NB4 (cell line): ENCODE measurements at regions not wholly inside any gene's neighbourhood (a gene's known extent, or its start where the extent isn't known, plus 50 kb on each side); places are given as distances from the start of the nearest gene placed in this dataset.

ENCODE experiments used
- DNase-seq: peaks from one replicate; pipeline ENCODE4 v3.0.0; 2010; ENCODE audit warnings: low read depth
- H3K4me3 ChIP-seq: one replicate; pipeline ENCODE4 v1.5.1; 2011; ENCODE audit warnings: mild to moderate bottlenecking, low read depth, low read length, moderate library complexity
- MYC ChIP-seq: IDR thresholded peaks from 2 replicates; pipeline ENCODE4 v1.6.1; 2011; ENCODE audit warnings: low read depth, low read length
- POLR2A ChIP-seq: IDR thresholded peaks from 2 replicates; pipeline ENCODE4 v1.6.1; 2011; ENCODE audit warnings: mild to moderate bottlenecking; ENCODE audit not compliant: insufficient read length; ENCODE audit errors: extremely low read depth
- TF ChIP-seq, protein P1 (sequence below): IDR thresholded peaks from one replicate; pipeline ENCODE4 v1.5.1; 2012; ENCODE audit warnings: low read depth, low read length
- TF ChIP-seq, protein P2 (sequence below): IDR thresholded peaks from 2 replicates; pipeline ENCODE4 v1.6.1; 2011; ENCODE audit warnings: low read depth, low read length

DNA sequence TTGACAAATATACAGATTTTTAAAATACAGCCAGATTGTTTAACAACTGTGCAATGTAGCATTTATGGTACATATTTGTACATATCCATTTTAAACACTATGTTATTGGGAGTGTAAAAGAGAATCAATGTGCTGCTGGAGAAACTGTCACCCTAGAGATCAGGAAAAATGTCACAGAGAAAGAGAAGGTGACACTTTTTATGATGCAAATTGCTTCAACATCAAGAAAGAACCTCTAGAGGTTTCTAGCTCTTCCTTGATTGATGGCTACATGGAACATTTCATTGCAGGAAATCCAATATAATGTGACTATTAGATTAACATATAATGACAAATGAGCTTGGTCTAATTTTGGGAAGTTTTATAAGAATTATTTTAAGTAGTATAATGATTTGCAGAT lies 1491.2 kb upstream of the PCDH20 start:
- no peak overlapping the region for H3K4me3 ChIP-seq
- no peak for DNase-seq
- TF ChIP-seq MYC (no peak), POLR2A (no peak)
- TF ChIP-seq, protein P1, sequence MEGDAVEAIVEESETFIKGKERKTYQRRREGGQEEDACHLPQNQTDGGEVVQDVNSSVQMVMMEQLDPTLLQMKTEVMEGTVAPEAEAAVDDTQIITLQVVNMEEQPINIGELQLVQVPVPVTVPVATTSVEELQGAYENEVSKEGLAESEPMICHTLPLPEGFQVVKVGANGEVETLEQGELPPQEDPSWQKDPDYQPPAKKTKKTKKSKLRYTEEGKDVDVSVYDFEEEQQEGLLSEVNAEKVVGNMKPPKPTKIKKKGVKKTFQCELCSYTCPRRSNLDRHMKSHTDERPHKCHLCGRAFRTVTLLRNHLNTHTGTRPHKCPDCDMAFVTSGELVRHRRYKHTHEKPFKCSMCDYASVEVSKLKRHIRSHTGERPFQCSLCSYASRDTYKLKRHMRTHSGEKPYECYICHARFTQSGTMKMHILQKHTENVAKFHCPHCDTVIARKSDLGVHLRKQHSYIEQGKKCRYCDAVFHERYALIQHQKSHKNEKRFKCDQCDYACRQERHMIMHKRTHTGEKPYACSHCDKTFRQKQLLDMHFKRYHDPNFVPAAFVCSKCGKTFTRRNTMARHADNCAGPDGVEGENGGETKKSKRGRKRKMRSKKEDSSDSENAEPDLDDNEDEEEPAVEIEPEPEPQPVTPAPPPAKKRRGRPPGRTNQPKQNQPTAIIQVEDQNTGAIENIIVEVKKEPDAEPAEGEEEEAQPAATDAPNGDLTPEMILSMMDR, result no peak
- TF ChIP-seq, protein P2, sequence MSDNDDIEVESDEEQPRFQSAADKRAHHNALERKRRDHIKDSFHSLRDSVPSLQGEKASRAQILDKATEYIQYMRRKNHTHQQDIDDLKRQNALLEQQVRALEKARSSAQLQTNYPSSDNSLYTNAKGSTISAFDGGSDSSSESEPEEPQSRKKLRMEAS, result no peak

DNA sequence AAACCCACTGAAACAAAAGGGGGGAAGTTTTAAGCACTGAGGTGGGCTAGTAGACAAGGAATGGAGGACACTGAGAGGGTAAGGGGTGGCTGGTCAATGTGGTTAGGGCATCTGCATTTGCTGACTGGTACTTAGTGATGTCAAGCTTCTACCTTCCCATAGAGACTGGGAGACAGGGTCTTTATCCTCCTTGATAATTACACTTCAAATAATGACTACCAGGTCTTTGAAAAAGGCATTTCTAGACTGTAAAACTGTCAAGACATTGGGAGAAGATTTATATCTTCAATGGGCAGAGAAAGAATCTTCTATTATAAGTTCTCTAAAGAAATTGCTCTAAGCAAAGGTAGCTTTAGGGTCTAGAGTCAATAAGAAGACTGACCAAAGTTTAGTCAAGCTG lies 1490.8 kb upstream of the PCDH20 start:
- DNase-seq, result no peak
- no peak overlapping the region for H3K4me3 ChIP-seq
- TF ChIP-seq, protein P1, result no peak
- TF ChIP-seq, protein P2, result no peak
- TF ChIP-seq MYC, result no peak

DNA sequence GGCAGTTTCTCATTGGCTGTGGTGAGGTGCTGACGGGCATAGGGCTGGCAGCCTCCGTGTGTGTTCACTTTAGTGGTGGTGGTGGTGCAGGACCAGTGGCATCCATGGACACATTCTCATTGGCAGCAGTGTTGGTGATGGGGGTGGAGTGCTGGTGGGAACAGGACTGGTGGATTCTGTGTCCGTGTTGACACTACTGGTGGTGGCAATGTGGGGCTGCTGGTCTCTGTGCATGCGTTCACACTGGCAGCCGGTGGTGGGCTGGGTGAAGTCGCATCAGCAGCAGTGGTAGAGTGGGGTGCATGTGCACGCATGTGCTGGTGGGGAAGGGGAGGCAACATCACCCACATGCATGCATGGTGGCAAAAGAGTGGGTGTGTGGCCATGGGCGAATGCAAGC lies 1471.4 kb upstream of the PCDH20 start:
- no peak for TF ChIP-seq MYC
- no peak for TF ChIP-seq POLR2A
- TF ChIP-seq, protein P1, result no peak
- DNase-seq, result no peak

DNA sequence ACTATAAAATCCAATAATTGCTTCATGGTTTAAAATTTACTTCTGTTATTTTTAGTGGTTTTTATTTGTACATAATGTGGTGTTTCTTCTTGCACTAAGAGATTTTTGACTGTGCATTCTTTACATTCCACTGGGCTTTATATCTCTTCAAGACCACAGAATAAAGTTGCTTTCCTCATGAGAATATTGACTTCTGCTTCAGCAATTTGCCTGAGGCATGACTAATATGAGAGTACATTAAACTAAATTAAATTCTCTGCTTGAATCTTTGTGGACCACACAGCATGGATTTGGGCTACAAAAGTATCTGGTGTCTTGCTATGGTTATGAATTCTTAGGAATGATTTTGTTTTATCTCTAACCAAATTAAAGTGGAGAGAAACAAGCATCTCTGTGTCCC lies 1463.4 kb upstream of the PCDH20 start:
- no peak overlapping the region for H3K4me3 ChIP-seq
- no peak for DNase-seq
- no peak for TF ChIP-seq MYC
- TF ChIP-seq, protein P2, result no peak
- no peak for TF ChIP-seq POLR2A
- TF ChIP-seq, protein P1, result no peak

More for the DNA sequence above, 1471.4 kb upstream of the PCDH20 start:
- no peak overlapping the region for H3K4me3 ChIP-seq

DNA sequence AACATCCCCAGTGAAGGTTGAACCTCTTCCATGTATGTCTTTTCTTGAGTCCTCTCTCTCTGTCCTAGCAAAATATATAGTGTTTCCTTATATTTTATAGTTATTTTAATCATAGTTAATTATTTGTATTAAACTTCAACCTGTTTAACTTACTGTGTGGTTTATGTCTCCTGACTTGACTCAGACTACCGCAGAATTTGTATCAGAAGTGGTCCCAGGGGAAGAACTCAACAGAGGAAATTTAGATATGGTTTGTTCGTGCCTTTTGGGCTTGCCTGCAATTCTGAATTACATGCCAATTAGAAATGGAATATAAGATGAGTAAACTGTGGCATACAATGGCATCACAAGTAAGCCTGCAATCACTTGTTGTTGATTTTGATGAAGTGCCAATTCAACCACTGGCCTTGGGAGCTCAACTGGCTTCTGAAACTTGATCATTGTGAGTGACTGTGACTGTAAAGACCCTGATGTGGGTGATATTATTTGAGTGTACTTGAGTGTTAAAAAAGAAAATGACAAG lies 1459.5 kb upstream of the PCDH20 start:
- TF ChIP-seq MYC (no peak), POLR2A (no peak)
- TF ChIP-seq, protein P1, result no peak
- TF ChIP-seq, protein P2, result no peak
- DNase-seq, result no peak

DNA sequence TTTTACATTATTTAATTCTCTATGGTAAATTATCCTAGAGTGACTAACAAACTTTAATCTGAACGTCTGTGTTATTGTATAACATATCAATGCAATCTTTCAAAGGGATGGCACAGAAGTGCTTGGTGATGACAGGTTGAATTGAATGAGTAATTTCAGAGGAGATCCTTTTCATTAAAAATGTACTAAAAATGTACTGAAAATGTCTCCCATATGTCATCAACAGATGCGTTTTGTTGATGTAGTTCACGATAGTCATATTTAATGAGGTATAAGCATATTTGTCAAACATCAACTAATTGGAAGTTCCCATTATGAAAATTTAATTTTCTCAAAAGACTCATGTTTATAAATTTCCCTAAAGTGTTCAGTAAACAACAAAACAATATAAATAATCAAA lies 1434.7 kb upstream of the PCDH20 start:
- TF ChIP-seq POLR2A (no peak), MYC (no peak)
- TF ChIP-seq, protein P2, result no peak
- TF ChIP-seq, protein P1, result no peak
- DNase-seq, result no peak
- H3K4me3 ChIP-seq, result no peak overlapping the region

More for the DNA sequence above, 1459.5 kb upstream of the PCDH20 start:
- H3K4me3 ChIP-seq, result no peak overlapping the region
